Upper lobe of right lung (tissue), 1 donor: ENCODE measurements at regions not wholly inside any gene's neighbourhood (a gene's known extent, or its start where the extent isn't known, plus 50 kb on each side); places are given as distances from the start of the nearest gene placed in this dataset.
A peak's percentile ranks its signal among the peaks of the same experiment; 100 is the strongest.

Experiments
- ATAC-seq: fragments of 200-7000 bp; cut with Tn5 transposase; one replicate; pipeline ENCODE4 v1.9.1; 2020; ENCODE audit warnings: mild to moderate bottlenecking, moderate library complexity
- DNase-seq: peaks from one replicate; pipeline ENCODE4 v3.0.0-alpha.2; 2020
- H3K27ac ChIP-seq: fragments of 200-600 bp; one replicate; pipeline ENCODE4 v1.8.0; 2022
- H3K27me3 ChIP-seq: fragments of 200-600 bp; one replicate; pipeline ENCODE4 v1.8.0; 2022; ENCODE audit warnings: mild to moderate bottlenecking
- H3K36me3 ChIP-seq: fragments of 200-600 bp; one replicate; pipeline ENCODE4 v1.8.0; 2022
- H3K4me1 ChIP-seq: fragments of 200-600 bp; one replicate; pipeline ENCODE4 v1.8.0; 2022
- H3K4me3 ChIP-seq: fragments of 200-600 bp; one replicate; pipeline ENCODE4 v1.8.0; 2022; ENCODE audit warnings: mild to moderate bottlenecking
- H3K9me3 ChIP-seq: fragments of 200-600 bp; one replicate; pipeline ENCODE4 v1.8.0; 2022
- intact Hi-C: fragments of 100-400 bp; cut with DNase I; formaldehyde crosslinking; loops from one replicate; pipeline ENCODE4 v1.11.0; 2022
- TF ChIP-seq, protein P1 (sequence below): fragments of 200-600 bp; IDR thresholded peaks from one replicate; pipeline ENCODE4 v1.8.0; 2022; ENCODE audit warnings: antibody characterized with exemption
- donor health status: DM: no; HTN: yes; CAD: no; lungs with severe emphysema.

- no peak for DNase-seq
- intact Hi-C loops = no loop called here
- TF ChIP-seq, protein P1, sequence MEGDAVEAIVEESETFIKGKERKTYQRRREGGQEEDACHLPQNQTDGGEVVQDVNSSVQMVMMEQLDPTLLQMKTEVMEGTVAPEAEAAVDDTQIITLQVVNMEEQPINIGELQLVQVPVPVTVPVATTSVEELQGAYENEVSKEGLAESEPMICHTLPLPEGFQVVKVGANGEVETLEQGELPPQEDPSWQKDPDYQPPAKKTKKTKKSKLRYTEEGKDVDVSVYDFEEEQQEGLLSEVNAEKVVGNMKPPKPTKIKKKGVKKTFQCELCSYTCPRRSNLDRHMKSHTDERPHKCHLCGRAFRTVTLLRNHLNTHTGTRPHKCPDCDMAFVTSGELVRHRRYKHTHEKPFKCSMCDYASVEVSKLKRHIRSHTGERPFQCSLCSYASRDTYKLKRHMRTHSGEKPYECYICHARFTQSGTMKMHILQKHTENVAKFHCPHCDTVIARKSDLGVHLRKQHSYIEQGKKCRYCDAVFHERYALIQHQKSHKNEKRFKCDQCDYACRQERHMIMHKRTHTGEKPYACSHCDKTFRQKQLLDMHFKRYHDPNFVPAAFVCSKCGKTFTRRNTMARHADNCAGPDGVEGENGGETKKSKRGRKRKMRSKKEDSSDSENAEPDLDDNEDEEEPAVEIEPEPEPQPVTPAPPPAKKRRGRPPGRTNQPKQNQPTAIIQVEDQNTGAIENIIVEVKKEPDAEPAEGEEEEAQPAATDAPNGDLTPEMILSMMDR = no peak
- Histone ChIP-seq H3K9me3 (no peaks in the 10 kb centered on the region), H3K4me1 (peaks cover 11% of the 10 kb centered on the region), H3K27me3 (peaks cover 4% of the 10 kb centered on the region), H3K4me3 (no peak overlapping the region), H3K36me3 (no peaks in the 10 kb centered on the region), H3K27ac (no peak overlapping the region)
- no peak for ATAC-seq
Measured at GRCh38 chr3:46146548-46146947, 61.6 kb downstream of the CCR1 start.

DNA sequence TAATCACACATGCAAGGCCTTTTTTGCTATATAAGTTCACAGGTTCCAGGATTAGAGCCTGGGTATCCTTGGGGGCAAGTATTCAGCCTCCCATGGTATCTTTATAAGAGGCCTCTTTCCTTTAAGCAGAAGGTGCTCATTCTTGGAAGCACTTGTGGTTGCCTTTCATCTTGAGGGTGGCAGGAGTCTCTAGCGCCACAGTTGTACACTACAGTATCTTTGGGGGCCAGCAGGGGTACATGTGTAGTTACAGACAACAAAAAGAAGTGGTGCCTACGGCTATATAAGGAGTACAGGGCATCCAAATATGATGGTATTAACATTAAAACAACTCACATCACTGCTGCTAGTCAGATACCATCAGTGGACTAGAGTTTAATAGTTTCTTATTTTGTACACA lies 62.1 kb downstream of the CCR1 start:
- Histone ChIP-seq H3K4me1 (peaks cover 11% of the 10 kb centered on the region), H3K9me3 (no peaks in the 10 kb centered on the region), H3K4me3 (no peak overlapping the region), H3K27me3 (peaks cover 4% of the 10 kb centered on the region), H3K36me3 (no peaks in the 10 kb centered on the region), H3K27ac (no peak overlapping the region)
- TF ChIP-seq, protein P1 = no peak
- intact Hi-C loops = no loop called here
- ATAC-seq (no peak), DNase-seq (no peak)

- Histone ChIP-seq H3K27ac (no peak overlapping the region), H3K4me1 (peaks cover 11% of the 10 kb centered on the region), H3K36me3 (no peaks in the 10 kb centered on the region), H3K9me3 (no peaks in the 10 kb centered on the region), H3K4me3 (no peak overlapping the region), H3K27me3 (peaks cover 4% of the 10 kb centered on the region)
- intact Hi-C loops = no loop called here
- TF ChIP-seq, protein P1 = no peak
- DNase-seq (no peak), ATAC-seq (no peak)
Measured at GRCh38 chr3:46145147-46145546, 63.0 kb downstream of the CCR1 start.

- peaks cover 11% of the 10 kb centered on the region for H3K4me1 ChIP-seq
- no peaks in the 10 kb centered on the region for H3K36me3 ChIP-seq
- intact Hi-C loops = no loop called here
- ATAC-seq (peak; percentile 83), DNase-seq (no peak)
- TF ChIP-seq, protein P1 = no peak
- peaks cover 4% of the 10 kb centered on the region for H3K27me3 ChIP-seq
- no peak overlapping the region for H3K4me3 ChIP-seq
- H3K9me3 ChIP-seq = no peaks in the 10 kb centered on the region
- peak overlapping the region; percentile 36 for H3K27ac ChIP-seq
Measured at GRCh38 chr3:46143951-46144473, 64.1 kb downstream of the CCR1 start.

GRCh38 chr3:46141813-46142212 lies 66.3 kb downstream of the CCR1 start:
- H3K36me3 ChIP-seq = no peaks in the 10 kb centered on the region
- H3K4me1 ChIP-seq = peaks cover 11% of the 10 kb centered on the region
- intact Hi-C loops = no loop called here
- no peak overlapping the region for H3K4me3 ChIP-seq
- ATAC-seq = peak; percentile 68
- TF ChIP-seq, protein P1 = no peak
- no peaks in the 10 kb centered on the region for H3K9me3 ChIP-seq
- H3K27ac ChIP-seq = no peak overlapping the region
- no peaks in the 10 kb centered on the region for H3K27me3 ChIP-seq
- no peak for DNase-seq

DNA sequence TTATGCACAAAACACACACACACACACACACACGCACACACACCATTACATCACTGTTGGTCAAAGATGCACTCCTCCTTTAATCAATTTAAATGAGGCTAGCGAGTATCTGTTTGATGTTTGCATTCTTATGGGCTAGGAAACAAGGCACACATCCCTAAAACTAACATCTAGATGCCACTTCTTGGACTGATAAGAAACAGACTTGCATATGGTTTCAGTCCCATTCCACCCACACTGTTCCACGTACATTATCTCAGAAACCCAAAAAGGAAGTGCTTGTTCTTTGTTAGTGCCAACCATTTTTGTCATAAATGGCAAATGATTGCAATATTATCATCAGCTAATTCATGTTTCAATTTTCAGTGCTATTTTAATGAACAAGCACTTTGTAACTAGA lies 69.5 kb downstream of the CCR1 start:
- DNase-seq (no peak), ATAC-seq (no peak)
- intact Hi-C loops = no loop called here
- H3K4me1 ChIP-seq = no peaks in the 10 kb centered on the region
- H3K9me3 ChIP-seq = no peaks in the 10 kb centered on the region
- H3K36me3 ChIP-seq = no peaks in the 10 kb centered on the region
- no peaks in the 10 kb centered on the region for H3K27me3 ChIP-seq
- TF ChIP-seq, protein P1 = no peak
- H3K4me3 ChIP-seq = no peak overlapping the region
- no peak overlapping the region for H3K27ac ChIP-seq
